ENCODE measurements at regions not wholly inside any gene's neighbourhood (a gene's known extent, or its start where the extent isn't known, plus 50 kb on each side); places are given as distances from the start of the nearest gene placed in this dataset.
"Not testable (repeated sequence)": the region's sequence is repeated elsewhere in the genome, so short reads cannot be mapped to it uniquely, and the experiment has no call there.

DNA sequence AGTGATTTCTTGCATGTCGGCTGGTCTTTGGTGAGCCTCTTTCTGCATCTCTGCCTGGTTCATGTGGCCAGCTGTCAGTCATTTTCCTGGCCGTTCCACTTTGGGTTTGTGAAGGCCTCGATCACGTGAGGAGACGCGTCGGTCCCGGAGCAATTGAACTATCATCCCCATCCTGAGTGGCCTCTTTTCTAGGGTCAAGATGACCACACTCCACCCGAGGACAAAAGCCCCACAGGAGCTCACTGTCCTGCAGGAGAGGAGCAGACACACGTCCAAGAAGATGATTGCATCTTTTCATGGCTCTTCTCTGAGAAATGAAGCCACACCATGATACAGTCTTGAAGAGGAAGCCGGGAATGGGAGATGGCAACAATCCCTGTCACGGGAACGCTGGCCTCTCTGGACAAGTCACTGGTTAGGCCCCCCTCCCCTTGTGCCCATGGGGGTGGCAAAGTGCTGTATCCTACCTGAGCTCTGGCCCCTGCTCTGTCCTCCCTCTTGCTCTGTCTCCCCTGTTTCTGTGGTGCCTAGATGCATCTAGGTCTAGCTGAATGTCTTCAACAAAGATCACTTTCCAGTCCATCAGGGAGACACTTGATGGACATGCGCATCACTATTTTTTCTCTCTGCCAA, 291.4 kb upstream of the ZNF337 start:
- DNase-seq (ENCODE audit: low read depth) = not testable (repeated sequence)

DNA sequence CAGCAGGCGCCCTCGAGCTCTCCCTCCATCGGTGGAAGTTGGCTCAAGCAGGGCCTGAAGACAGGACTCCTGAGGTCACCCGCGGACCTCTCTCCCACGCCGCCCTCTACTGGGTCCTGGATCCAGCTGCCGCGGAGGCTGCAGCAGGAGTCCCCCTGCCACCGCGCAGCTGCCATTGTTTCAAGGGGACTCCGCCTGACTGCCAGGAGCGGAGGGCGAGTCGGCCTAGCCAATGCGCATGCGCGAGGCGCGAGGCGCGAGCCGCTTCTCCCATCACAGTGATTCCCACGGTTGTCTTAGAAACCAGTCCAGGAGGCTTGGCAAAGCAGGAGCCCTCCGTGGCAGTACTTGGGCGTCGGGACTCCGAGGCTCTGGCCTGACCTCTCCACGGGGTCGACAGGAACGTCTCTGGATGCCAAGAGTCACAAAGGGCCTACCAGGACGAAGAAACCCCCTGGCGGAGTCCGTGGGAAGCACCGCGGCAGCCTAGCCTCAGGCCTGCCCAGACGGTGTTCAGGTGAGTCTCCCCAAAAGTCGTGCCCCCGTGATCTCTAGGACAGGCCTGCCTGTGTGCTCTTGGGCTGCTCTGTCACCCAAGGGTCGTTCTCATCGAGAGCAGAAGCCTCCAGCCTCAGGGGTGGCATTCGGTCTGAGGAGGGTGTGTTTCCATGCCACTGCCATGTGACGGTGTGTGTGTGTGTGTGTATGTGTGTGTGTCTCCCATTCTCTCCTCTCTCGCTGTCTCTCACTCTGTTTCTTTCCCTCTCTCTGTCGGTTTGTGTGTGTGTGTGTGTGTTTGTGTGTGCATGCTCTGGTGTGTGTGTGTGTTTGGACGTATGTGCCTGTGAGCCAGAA, 290.6 kb upstream of the ZNF337 start:
- DNase-seq (ENCODE audit: low read depth) = no peak

DNA sequence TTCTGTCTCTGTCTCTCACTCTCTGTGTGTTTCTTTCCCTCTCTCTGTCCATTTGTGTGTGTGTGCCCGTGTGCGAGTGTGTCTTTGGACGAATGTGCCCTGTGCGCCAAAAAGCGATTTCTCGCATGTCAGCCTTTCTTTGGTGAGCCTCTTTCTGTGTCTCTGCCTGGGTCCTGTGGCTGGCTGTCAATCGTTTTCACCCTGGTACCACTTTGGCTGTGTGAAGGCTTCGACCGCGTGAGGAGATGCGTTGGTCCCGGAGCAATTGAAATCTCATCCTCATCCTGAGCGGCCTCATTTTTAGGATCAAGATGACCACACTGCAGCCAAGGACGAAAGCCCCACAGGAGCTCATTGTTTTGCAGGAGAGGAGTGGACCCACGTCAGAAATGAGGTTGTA, 288.9 kb upstream of the ZNF337 start:
- no peak for DNase-seq (ENCODE audit: low read depth)

DNA sequence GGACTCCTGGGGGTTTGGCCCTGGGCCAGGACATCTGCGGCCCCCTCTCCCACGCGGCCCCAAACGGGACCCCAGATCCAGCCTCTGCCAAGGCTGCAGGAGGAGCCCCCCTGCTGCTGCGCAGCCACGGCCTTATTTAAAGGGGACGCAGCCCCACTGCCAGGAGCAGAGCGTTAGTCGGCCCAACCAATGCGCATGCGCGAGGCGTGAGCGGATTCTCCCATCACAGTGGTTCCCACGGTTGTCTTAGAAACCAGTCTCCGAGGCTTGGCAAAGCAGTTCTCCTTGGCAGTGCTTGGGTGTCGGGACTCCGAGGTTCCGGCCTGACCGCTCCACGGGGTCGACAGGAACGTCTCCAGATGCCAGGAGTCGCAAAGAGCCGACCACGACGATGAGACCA, 288.3 kb upstream of the ZNF337 start:
- no peak for DNase-seq (ENCODE audit: low read depth)

DNA sequence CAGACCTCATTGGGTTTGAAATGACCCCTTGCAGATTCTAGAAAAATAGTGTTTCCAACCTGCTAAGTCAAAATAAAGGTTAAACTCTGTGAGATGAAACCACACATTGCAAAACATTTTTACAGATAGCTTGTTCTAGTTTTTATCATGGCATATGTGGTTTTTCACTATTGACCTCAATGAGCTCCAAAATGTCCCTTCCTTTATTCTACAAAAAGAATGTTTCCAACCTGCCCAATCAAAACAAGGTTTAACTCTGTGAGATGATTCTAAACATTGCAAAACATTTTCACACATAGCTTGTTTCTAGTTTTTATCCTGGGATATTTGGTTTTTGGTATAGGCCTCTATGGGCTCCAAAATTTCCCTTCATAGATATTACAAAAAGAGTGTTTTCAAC, 286.0 kb upstream of the ZNF337 start:
- DNase-seq (ENCODE audit: low read depth) = not testable (repeated sequence)

DNA sequence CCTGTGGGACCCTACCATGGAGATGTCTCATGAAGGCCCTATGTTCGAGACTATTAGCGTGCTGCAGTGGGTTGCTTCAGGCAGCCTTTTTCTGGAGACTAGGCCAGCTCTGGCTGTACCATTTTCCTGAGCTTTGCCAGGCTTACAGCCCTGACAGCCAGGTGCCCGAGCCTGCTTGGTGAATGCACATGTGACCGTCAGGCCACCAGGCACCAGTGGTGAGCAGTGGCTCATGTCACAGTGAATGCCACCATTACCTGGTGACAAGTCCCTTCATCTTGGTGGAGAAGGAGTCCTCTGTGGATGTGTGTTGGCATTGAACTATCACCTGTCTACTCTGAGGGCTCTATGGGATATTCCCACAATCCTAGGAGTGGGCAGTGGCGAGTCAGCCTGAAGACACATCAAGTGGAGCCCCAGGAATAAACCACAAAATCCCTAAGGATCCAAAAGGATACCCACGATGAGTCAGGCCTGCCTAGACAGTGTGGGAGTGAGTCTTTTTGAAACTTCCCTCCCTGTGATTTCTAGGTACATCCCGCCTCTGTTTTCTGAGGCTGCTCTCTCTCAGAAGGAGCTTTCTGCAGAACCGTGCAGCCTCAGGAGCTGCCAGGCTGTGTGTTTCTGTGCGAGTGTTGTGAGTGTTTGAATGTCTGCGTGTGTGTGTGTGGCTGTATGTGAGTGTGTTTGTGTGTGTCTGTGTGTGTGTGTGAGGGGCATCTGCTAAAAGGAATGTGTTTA, 282.0 kb upstream of the ZNF337 start:
- DNase-seq (ENCODE audit: low read depth) = not testable (repeated sequence)

DNA sequence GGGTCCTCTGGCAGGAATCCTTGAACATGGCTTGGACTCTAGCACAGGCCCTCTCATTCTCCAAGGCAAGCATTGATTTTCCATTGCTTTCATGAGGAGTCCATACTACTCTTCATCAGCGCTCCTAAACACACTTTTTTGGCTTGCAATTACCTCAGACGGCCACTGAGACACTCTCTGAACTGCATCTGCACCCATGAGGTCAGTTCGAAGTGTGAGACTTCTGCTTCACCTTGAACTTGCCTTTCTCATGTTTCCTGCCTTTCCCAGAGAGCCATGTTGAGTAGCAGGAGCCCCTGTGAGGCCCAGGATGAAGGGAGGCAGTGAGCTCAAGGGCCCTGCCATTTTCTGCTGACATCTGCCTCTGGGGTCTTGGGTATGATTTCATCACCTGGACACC, 279.2 kb upstream of the ZNF337 start:
- DNase-seq (ENCODE audit: low read depth) = not testable (repeated sequence)

DNA sequence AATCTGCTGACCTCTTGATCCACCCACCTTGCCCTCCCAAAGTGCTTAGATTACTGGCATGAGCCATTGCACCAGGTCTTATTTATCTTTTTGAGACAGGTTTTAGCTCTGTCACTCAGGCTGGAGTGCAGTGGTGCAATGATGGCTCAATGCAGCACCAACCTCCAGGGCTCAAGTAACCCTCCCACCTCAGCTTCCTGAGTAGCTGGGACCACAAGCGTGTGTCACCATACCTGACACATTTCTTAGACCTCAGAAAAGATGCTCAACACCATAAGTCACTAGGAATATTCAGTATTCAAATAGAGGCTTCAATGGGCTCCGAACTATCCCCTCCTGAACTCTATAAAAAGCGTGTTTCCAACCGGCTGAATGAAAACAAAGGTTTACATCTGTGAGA, 268.6 kb upstream of the ZNF337 start:
- DNase-seq (ENCODE audit: low read depth) = not testable (repeated sequence)

DNA sequence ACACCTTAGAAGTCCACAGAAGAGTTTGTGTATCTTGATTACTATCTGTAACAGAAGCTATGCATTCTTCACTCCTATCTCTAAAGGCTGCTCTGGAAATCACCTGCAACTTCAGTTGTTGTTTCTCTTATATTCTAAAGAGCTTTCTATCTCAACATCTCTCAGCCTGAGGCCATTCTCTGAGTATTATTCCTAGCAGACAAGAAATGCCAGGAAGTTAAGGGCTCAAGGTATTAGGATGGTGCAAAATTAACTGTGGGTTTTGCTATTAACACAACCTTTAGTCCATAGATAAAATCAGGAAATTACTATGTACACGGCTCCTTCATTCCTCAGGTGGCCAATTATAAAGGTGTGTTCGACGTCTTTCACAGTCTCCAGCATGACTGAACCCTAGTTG, 257.2 kb upstream of the ZNF337 start:
- not testable (repeated sequence) for DNase-seq (ENCODE audit: low read depth)

DNA sequence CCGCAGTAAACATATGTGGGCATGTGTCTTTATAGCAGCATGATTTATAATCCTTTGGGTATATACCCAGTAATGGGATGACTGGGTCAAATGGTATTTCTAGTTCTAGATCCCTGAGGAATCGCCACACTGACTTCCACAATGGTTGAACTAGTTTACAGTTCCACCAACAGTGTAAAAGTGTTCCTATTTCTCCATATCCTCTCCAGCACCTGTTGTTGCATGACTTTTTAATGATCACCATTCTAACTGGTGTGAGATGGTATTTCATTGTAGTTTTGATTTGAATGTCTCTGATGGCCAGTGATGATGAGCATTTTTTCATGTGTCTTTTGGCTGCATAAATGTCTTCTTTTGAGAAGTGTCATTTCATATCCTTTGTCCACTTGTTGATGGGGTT, 238.6 kb upstream of the ZNF337 start:
- DNase-seq (ENCODE audit: low read depth) = not testable (repeated sequence)

DNA sequence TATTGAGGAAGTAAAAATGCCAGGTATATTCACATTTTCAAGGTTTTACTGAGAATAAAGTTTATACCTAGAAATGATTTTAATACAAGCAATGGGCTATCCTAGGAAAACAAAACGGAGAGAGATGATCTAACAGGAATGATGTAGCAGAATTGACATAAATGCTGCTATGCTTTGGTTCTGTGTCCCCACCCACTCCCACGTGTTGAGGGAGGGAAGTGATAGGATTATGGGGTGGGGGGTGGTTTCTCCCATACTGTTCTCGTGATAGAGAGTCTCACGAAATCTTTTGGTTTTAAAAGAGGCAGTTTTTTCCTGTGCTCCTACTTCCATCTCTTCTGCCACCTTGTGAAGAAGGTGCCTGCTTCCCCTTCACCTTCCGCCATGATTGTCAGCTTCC, 236.2 kb upstream of the ZNF337 start:
- DNase-seq (ENCODE audit: low read depth) = not testable (repeated sequence)

DNA sequence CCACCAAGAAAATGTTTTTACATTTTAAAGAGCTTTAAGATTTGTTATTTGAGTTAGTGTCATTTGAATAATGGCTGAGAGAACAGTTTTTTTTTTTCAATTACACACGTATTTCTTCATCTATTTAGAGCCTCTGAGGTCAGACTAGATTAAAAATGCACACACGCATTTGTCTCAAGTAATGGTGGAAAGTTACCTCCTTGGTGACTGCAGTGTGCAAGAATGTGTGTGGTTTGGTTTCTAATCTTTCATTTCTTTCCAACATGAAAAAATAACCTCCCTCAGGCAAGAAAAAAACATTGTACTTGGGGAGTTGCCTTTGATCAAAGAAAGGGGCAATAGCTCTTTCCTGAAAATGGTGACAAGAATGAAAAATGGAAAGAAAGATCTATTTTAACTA, 235.5 kb upstream of the ZNF337 start:
- not testable (repeated sequence) for DNase-seq (ENCODE audit: low read depth)

DNA sequence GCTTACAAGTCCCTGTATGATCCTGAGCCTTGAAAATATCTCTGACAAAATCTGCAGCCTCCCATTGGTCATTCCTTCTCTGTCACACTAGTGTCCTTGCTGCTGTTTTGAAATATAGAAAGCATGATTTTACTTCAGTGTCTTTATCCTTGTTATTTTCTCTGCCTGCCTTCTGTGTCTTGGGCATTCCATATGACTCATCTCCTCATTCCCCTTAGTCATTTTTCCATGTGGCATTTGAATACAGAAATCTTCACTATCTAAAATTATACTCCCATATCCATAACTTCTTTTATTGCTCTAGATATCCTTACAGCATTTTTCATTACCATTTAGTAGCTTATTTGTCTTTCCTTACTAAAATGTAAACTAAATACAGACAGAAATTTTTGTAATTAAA, 205.7 kb upstream of the ZNF337 start:
- peak; percentile 2 for DNase-seq (ENCODE audit: low read depth)

DNA sequence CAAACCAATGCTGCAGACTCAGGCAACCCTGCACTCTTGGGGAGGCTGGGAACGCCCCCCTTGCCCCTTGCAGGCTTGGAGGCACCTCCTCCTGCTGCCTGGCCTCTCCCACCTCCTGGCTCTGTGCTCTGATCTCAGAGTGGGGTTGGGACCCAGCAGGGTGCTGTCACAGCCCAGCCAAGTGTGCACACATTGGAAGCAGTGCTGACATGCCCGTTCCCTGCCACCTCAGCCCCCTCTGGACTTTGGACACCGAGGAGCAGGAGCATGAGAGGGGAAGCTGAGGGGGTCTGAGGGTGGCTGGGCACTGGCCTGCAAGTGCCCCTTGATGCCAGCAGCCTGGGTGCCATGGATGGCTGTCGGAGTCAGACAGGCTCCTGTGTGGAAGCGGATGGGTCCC, 202.0 kb upstream of the ZNF337 start:
- not testable (repeated sequence) for DNase-seq (ENCODE audit: low read depth)

DNA sequence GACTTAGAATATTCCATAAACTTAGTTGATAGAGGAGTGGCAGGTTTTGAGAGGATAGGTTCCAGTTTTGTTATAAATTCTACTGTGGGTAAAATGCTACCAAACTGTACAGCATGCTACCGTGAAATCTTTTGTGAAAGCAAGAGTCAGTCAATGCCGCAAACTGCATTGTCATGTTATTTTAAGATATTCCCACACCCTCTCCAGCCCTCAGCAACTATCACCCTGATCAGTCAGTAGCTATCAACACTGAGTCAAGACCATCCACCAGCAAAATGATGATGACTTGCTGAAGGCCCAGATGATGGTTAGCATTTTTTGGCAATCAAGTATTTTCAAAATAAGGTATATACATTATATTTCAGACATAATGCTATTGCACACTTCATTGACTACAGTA, 182.4 kb upstream of the ZNF337 start:
- DNase-seq (ENCODE audit: low read depth) = not testable (repeated sequence)

DNA sequence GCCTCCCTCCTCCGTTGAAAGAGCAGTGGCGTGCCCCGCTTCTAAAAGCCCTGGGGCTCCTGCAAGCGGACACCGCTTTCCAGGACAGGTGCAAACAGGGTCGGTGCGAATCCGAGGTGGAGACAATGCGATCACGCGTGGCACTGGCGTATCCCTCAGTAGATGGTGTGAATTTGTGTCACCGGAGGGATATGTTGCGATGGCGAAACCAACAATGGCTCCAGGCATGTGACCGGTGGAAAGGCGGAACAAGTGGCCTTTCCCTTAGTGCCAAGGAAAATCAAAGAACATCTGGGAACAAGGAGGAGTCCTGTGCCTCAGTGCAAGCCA, 172.0 kb upstream of the ZNF337 start:
- DNase-seq (ENCODE audit: low read depth) = not testable (repeated sequence)

DNA sequence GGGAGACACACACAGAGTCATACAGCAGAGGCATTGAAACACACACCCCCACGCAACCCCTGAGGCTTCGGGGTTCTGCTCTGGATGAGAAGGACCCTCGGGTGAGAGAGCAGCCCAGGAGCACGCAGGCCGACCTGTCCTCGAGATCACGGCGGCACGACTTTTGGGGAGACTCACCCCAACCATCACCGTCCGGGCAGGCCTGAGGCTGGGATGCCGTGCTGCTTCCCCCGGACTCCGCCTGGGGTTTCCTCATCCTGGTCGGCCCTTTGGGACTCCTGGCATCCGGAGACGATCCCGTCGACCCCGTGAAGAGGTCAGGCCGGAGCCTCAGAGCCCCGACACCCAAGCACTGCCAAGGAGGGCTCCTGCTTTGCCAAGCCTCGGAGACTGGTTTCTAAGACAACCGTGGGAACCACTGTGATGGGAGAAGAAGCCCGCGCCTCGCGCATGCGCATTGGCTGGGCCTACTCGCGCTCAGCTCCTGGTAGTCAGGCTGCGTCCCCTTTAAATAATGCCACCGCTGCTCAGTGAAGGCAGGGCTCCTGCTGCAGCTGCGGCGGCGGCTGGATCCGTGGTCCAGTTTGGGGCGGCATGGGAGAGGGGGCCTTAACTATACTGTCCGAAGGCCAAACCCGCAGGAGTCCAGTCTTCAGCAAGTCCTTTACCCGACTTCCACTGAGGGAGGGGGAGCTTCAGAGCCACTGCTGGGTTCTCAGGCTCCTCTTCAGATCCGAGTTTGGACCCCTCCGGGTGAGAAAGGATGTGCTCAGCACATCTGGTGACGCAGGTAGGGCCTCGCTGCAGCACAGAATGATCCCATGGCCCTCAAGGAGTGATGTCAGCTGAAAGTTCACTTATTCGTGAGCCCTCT, 171.4 kb upstream of the ZNF337 start:
- DNase-seq (ENCODE audit: low read depth) = peak; percentile 61

DNA sequence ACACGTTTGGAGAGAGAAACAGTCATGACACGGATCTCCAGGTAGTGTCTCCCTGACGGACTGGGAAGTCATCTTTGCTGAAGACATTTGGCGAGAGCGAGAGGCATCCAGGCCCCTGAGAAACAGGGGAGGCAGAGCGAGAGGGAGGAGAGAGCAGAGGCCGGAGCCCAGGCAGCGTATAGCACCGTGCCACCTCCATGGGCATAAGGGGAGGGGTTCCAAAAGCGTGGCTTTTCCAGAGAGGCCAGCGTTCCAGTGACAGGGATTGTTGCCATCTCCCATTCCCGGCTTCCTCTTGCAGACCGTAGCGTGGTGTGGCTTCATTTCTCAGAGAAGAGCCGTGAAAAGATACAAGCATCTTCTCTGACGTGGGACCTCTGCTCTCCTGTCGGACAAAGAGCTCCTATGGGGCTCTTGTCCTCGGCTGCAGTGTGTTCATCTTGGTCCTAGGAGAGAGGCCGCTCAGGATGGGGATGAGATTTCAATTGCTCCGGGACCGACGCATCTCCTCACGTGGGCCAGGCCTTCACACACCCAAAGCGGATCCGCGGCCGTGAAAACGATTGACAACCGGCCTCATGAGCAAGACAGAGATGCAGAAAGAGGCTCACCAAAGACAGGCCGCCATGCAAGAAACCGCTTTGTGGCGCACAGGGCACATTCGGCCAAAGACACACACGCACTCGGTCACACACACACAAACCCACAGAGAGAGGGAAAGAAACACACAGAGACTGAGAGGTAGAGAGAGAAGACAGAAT, 170.5 kb upstream of the ZNF337 start:
- DNase-seq (ENCODE audit: low read depth) = not testable (repeated sequence)

DNA sequence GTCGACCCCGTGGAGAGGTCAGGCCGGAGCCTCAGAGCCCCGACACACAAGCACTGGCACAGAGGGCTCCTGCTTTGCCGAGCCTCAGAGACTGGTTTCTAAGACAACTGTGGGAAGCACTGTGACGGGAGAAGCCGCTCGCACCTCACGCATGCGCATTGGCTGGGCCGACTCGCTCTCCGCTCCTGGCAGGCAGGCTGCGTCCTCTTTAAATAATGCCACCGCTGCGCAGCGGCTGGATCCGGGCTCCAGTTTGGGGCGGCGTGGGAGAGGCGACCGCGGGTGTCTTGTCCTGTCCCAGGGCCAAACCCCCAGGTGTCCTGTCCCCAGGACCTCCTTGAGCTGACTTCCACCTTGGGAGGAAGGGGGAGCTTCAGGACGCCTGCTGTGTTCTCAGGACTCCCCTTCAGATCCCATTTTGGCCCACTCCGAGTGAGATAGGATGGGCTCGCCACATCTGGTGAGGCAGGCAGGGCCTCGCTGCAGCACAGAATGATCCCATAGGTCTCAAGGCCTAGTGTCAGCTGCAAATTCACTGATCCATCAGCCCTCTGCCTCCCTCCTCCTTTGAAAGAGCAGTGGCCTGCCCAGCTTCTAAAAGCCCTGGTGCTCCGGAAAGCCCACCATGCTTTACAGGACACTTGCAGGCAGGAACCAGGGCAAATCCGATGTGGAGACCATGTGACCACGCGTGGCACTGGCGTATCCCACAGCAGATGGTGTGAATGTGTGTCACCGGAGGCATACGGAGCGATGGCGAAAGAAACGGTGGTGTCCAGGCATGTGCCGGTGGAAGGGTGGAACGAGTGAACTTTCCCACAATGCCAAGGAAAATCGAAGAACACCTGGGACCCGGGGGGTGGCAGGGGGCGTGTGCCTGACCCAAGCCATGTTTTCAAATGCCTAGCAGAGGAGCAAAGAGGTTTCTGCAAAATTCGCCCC, 169.3 kb upstream of the ZNF337 start:
- DNase-seq (ENCODE audit: low read depth) = peak; percentile 54

Data from fibroblast of gingiva (primary cell).